GM12878 (cell line): ENCODE measurements at regions not wholly inside any gene's neighbourhood (a gene's known extent, or its start where the extent isn't known, plus 50 kb on each side); places are given as distances from the start of the nearest gene placed in this dataset.

Experiments
- EGR1 ChIP-seq, 2 experiments: IDR thresholded peaks; 1 replicate in 1 of 2; 2 replicates in 1 of 2; pipeline ENCODE4 v1.6.1; 2011 to 2012; ENCODE audit warnings: low read depth in 2 of 2, low read length in 2 of 2, borderline replicate concordance in 1 of 2, mild to moderate bottlenecking in 1 of 2, moderate library complexity in 1 of 2
- NRF1 ChIP-seq: conservative IDR thresholded peaks from 2 replicates; pipeline ENCODE4 v1.6.1; 2011; ENCODE audit warnings: mild to moderate bottlenecking, low read depth, low read length, improper control_type of control experiment
- RAD21 ChIP-seq: IDR thresholded peaks from 2 replicates; pipeline ENCODE4 v1.6.1; 2011; ENCODE audit warnings: mild to moderate bottlenecking, low read depth, low read length, moderate library complexity; ENCODE audit not compliant: insufficient read depth
- ZBTB11 ChIP-seq: fragments of 450-650 bp; formaldehyde crosslinking; IDR thresholded peaks from 2 replicates; pipeline ENCODE4 v1.5.0; 2022; ENCODE audit warnings: mild to moderate bottlenecking, missing genetic modification characterization
- TF ChIP-seq, protein P1 (sequence below): IDR thresholded peaks from 2 replicates; pipeline ENCODE4 v1.6.1; 2011; ENCODE audit warnings: low read depth, low read length, improper control_type of control experiment, borderline replicate concordance
- TF ChIP-seq, protein P2 (sequence below): fragments of 450-650 bp; IDR thresholded peaks from 2 replicates; pipeline ENCODE4 v1.6.1; 2018; ENCODE audit warnings: borderline replicate concordance, mild to moderate bottlenecking; ENCODE audit not compliant: partially characterized antibody

- TF ChIP-seq ZBTB11 (no peak), NRF1 (no peak), EGR1 (IDR thresholded peaks at IDR 0.05; ENCODE audit: borderline replicate concordance in 1 of 2, low read depth in 2 of 2, low read length in 2 of 2) (no peak), RAD21 (no peak)
- TF ChIP-seq, protein P1, sequence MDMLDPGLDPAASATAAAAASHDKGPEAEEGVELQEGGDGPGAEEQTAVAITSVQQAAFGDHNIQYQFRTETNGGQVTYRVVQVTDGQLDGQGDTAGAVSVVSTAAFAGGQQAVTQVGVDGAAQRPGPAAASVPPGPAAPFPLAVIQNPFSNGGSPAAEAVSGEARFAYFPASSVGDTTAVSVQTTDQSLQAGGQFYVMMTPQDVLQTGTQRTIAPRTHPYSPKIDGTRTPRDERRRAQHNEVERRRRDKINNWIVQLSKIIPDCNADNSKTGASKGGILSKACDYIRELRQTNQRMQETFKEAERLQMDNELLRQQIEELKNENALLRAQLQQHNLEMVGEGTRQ = no peak
- TF ChIP-seq, protein P2, sequence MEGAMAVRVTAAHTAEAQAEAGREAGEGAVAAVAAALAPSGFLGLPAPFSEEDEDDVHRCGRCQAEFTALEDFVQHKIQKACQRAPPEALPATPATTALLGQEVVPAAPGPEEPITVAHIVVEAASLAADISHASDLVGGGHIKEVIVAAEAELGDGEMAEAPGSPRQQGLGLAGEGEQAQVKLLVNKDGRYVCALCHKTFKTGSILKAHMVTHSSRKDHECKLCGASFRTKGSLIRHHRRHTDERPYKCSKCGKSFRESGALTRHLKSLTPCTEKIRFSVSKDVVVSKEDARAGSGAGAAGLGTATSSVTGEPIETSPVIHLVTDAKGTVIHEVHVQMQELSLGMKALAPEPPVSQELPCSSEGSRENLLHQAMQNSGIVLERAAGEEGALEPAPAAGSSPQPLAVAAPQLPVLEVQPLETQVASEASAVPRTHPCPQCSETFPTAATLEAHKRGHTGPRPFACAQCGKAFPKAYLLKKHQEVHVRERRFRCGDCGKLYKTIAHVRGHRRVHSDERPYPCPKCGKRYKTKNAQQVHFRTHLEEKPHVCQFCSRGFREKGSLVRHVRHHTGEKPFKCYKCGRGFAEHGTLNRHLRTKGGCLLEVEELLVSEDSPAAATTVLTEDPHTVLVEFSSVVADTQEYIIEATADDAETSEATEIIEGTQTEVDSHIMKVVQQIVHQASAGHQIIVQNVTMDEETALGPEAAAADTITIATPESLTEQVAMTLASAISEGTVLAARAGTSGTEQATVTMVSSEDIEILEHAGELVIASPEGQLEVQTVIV = no peak
- TF ChIP-seq, all 136 proteins: peak for 0
Observed at GRCh38 chr4:74621616-74622015, 172.7 kb downstream of the BTC start (continued).
